D721Med (cell line): ENCODE measurements at regions not wholly inside any gene's neighbourhood (a gene's known extent, or its start where the extent isn't known, plus 50 kb on each side); places are given as distances from the start of the nearest gene placed in this dataset.

Experiments
- DNase-seq: peaks from one replicate; pipeline ENCODE4 v3.0.0; 2011; ENCODE audit warnings: low spot score; ENCODE audit not compliant: insufficient read length
- FAIRE-seq: peaks from 2 replicates; lab custom pipeline; 2011; peaks lifted over from hg19 to GRCh38; lab: Jason Lieb, UNC
- TF ChIP-seq, protein P1 (sequence below): IDR thresholded peaks from 2 replicates; pipeline ENCODE4 v1.5.1; 2012; ENCODE audit warnings: mild to moderate bottlenecking, control low read depth; ENCODE audit not compliant: insufficient read depth; ENCODE audit errors: missing control alignments

DNA sequence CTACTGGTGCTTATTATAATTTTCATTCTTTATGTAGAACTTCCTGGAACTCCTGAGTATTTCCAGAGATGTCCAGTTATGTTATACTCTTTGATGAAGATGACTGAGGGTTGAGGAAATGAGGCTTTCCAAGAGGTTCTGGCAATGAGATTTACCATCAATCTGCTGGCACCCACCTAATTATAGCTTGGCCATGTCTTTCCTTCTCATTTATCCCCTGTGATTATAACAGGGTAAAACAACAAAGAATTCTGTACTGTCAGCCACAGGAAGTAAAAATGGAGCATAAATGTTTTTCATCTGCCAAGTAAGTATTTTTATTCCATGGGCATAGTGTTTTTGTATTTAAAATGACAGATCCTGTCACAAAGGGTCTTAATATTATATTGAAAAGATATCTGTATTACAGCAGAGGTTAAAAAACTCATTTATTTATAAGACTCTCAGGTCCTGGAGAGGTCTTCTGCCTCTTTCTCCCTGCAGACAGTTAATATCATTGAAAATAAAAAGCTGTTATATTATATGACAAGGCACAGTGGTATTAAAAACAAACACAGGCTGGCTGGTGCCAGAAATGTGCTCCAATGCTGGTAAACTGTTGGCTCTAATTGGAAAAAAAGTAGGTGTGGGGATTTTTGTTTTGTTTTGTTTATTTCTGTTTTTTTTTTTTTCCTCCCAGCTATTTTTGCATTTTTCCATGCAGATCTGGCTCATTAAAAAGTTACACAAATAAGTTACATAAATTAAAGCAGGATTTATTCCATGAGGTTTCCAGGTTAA, 1764.1 kb upstream of the CELF4 start:
- TF ChIP-seq, protein P1, sequence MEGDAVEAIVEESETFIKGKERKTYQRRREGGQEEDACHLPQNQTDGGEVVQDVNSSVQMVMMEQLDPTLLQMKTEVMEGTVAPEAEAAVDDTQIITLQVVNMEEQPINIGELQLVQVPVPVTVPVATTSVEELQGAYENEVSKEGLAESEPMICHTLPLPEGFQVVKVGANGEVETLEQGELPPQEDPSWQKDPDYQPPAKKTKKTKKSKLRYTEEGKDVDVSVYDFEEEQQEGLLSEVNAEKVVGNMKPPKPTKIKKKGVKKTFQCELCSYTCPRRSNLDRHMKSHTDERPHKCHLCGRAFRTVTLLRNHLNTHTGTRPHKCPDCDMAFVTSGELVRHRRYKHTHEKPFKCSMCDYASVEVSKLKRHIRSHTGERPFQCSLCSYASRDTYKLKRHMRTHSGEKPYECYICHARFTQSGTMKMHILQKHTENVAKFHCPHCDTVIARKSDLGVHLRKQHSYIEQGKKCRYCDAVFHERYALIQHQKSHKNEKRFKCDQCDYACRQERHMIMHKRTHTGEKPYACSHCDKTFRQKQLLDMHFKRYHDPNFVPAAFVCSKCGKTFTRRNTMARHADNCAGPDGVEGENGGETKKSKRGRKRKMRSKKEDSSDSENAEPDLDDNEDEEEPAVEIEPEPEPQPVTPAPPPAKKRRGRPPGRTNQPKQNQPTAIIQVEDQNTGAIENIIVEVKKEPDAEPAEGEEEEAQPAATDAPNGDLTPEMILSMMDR = no peak
- FAIRE-seq (no peak), DNase-seq (no peak)

DNA sequence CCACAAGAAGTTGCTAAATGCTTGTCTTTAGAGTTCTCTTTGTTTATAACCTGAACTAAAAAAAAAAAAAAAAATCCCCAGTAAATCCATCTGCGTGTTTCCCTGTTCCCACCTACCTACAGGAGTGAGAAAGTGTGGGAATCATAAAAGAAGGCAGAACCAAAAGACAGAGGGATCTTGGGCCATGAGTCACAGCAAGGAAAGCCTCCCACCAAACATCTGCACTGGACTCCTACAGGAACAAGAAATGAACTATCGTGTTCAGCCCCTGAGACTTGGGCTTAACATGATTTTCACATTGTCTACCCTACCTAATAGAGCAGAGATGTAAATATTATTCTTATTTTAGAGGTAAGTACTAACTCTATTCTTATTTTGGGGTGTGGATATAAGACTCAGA, 1761.2 kb upstream of the CELF4 start:
- DNase-seq = no peak
- FAIRE-seq = no peak
- TF ChIP-seq, protein P1 = no peak

DNA sequence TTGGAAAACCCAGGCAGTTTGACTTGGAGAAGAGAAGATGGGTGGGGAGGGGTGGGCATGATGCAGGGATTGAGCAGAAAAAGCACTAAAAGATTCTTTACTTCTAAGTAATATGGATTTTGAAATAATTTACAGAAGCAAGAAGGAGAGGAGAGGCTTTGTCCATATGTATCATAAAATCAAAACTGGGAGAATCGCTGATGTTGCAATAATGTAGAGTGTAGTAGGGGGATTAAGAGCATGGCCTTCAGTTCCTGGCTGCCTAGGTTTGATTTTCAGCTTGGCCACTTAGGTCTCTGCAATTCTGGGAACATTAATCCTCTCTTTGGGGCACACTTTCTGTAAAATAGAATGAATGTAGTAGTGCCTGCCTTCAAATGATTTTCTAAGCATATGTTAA, 1760.4 kb upstream of the CELF4 start:
- TF ChIP-seq, protein P1 = no peak
- FAIRE-seq = no peak
- DNase-seq = no peak

DNA sequence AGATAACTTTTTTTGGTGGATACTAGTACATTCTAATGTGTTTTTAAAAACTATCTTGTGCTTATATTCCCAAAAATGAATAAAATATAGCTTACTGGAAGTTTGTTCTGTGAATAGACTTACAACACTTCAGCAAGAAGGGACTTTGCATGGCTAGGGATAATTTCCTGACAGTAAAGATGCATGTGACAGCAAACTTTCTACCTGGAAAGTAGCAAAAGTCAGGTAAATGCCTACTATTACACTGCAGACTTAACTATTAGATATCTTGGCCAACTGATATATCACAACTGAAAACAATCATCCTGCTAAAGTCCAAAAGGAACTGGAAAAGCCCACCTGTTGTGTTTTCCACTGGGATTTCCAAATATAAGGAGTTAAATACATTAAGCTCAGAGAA, 1753.5 kb upstream of the CELF4 start:
- TF ChIP-seq, protein P1 = no peak
- DNase-seq (no peak), FAIRE-seq (no peak)

DNA sequence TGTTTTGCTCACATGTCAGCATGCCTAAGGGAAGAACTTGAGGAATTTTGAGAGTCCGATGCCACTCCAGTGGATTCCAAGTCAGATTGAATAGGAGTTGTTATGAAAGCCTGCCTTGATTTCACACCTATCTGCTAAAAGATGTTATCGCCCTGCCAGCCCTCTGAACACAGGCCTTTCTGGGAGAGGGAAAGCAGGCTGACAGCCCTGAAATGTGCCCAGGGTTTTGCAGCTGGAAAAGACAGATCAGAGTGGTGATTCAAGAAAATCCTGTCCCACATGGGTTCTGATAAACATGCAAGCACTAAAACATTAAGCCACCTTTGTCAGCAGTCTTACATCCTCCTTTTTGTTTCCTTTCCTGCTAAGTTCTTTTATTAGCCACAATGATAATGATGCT, 1752.9 kb upstream of the CELF4 start:
- no peak for FAIRE-seq
- TF ChIP-seq, protein P1 = no peak
- no peak for DNase-seq

DNA sequence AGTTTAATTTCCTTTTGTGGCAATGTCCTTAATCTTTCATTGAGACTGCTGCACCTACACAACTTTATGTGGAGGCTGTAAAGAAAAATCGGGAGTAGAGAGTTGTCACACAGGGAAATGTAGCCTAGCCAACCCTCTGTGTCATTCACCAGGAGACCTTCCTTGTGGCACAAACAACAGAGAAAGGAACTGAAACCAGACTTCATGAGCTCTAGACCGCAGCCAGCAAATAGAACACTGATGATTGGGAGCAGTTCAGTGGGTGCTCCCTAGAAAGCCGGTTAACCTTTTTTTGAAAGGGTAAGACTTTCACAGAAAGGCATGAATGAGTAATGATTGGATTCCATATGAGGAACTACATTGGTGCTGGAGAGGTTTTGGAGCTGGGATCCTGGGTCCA, 1752.4 kb upstream of the CELF4 start:
- TF ChIP-seq, protein P1 = no peak
- no peak for FAIRE-seq
- DNase-seq = no peak

DNA sequence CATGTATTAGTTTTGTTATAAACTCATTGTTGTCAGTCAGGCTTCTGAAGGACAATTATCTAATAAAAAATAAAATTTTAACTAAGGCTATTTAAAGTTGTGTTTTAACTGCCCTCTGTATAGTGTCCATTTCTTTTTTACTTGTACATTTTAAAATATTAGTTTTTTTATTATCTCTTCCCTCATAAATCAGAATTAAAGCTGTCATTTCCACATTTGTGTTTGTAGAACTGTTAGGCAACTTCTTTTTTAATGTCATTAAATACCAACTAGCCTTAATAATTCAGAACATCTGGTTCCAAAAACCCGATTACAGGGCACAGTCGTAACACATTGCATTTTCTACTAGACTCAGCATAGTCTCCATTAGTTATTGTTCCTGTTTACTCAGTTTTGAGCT, 1749.0 kb upstream of the CELF4 start:
- FAIRE-seq = peak; percentile 75
- TF ChIP-seq, protein P1 = no peak
- DNase-seq = no peak
